Fibroblast of villous mesenchyme (primary cell): ENCODE measurements at regions not wholly inside any gene's neighbourhood (a gene's known extent, or its start where the extent isn't known, plus 50 kb on each side); places are given as distances from the start of the nearest gene placed in this dataset.
A peak's percentile ranks its signal among the peaks of the same experiment; 100 is the strongest.

Experiments used
- DNase-seq: peaks from one replicate; pipeline ENCODE4 v3.0.0-alpha.2; 2010; ENCODE audit warnings: low read depth
- H3K4me3 ChIP-seq: 2 replicates; pipeline ENCODE4 v1.5.1; 2011; ENCODE audit warnings: low read depth, mild to moderate bottlenecking, low read length
- TF ChIP-seq, protein P1 (sequence below): IDR thresholded peaks from 2 replicates; pipeline ENCODE4 v1.5.1; 2012; ENCODE audit warnings: low read depth, mild to moderate bottlenecking, low read length; ENCODE audit not compliant: insufficient read depth

DNA sequence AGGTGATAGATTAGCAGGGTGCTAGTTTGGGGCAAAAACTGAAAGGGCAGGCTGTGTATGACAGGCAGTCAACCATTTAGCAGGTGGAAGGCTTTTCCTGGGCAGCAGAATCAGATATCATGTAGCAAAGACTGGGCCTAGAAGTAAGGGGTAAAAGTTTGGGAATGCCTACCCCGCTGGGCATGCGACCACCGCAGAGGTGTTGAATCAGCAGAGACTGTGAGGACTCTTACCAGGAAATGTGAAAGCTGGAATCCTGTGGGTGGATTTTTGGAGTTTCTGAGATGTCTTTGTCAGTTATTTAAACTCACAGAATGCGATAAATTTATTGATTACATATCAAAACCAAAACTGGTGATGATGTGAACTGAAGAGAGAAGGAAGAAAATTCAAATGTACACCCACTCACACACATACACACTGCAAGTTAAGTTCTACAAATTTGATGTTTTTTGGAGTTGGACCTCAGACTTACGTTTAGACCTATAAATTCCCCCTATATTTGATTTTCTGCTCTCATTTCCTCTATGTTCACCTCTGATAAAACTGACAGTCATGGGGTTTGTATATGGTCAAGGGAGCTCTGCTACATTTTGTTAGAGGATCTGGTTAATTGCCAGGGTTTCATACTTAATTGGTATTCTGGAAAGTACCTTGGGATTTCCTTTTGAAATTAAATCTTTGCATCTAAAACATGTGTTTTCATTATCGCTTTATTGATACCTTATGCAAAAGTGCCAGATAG lies 333.6 kb downstream of the CSNK1G3 start:
- TF ChIP-seq, protein P1, sequence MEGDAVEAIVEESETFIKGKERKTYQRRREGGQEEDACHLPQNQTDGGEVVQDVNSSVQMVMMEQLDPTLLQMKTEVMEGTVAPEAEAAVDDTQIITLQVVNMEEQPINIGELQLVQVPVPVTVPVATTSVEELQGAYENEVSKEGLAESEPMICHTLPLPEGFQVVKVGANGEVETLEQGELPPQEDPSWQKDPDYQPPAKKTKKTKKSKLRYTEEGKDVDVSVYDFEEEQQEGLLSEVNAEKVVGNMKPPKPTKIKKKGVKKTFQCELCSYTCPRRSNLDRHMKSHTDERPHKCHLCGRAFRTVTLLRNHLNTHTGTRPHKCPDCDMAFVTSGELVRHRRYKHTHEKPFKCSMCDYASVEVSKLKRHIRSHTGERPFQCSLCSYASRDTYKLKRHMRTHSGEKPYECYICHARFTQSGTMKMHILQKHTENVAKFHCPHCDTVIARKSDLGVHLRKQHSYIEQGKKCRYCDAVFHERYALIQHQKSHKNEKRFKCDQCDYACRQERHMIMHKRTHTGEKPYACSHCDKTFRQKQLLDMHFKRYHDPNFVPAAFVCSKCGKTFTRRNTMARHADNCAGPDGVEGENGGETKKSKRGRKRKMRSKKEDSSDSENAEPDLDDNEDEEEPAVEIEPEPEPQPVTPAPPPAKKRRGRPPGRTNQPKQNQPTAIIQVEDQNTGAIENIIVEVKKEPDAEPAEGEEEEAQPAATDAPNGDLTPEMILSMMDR: no peak

DNA sequence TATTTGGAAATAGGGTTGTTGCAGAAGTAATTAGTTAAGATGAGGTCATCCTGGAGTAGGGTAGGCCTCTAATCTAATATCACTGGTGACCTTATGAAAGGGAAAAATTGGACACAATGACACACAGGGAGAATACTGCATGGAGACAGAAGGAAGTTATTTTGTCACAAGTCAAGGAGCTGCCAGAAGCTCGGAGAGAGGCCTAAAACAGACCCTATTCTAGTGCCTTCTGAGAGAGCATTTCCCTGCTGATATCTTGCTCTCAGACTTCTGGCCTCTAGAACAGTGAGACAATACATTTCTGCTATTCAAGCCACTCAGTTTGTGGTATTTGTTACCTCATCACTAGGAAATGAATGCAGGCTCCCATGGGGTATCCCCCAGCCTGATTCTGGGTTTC lies 332.9 kb downstream of the CSNK1G3 start:
- no peak for DNase-seq
- no peak overlapping the region for H3K4me3 ChIP-seq
- TF ChIP-seq, protein P1: no peak

More for the DNA sequence above, 333.6 kb downstream of the CSNK1G3 start:
- no peak for DNase-seq
- H3K4me3 ChIP-seq: no peak overlapping the region

DNA sequence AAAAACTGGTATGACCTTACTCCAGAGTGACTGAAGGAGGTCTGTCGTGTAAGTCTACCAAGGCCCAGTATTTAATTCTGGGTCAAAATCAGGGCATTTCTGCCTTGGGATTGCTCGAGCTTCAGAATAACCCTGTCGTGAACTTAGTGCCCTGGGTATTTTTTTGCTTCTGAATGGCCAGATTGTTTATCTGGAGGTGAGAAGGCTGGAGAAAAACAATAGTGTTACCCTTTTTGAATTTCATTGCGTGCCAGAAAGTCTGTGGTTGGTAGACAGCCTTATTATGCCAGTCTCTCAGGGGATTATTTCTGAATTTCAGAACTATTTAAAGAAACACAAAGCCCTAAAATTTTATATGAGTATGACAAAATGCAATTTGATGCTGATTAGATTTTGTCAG lies 323.4 kb downstream of the CSNK1G3 start:
- TF ChIP-seq, protein P1: no peak
- no peak for DNase-seq
- no peak overlapping the region for H3K4me3 ChIP-seq

DNA sequence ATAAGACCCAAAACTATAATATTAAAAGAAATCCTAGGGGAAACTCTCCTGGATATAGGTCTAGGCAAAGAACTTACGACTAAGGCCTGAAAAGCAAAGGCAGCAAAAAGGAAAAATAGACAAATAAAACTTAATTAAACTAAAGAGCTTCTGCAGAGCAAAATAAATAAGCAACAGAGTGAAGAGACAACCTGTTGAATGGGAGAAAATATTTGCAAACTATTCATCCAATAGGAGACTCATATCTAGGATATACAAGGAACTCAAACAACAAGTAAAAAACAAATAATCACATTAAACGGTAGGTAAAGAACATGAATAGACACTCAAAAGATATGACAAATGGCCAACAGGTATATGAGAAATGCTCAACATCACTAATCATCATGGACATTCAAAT lies 318.6 kb downstream of the CSNK1G3 start:
- no peak for DNase-seq
- H3K4me3 ChIP-seq: no peak overlapping the region
- TF ChIP-seq, protein P1: no peak

DNA sequence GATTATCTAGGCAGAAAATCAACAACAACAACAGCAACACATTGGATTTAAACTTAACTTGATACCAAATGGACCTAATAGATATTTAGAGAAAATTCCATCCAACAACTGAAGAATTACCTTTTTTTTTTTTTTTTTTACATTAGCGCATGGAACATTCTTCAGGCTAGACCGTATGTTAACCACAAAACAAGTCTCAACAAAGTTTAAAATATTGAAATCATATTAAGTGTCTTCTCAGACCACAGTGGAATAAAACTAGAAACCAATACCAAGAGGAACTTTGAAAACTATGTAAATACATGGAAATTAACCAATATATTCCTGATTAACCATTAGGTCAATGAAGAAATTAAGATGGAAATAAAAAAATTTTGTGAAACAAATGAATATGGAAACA lies 315.8 kb downstream of the CSNK1G3 start:
- H3K4me3 ChIP-seq: no peak overlapping the region
- TF ChIP-seq, protein P1: no peak
- DNase-seq: no peak

DNA sequence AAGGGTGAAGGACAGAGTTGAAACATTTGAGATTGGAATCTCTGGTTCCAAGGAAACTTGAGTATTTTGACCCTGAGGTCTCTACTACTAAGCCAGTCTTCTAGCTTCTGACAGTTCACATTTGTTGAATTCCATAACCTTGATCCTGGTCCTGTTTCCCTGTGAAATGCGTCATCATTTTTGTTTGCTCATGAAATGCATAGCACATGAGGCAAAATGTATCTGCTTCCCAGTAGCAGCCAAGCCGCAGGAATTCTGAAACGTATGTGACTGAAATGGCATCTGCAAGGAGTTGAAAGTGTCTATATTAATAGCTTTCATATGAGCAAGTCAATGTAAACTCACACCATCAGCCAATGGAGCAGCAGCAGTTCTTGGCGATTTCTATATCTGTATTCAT lies 307.9 kb downstream of the CSNK1G3 start:
- TF ChIP-seq, protein P1: no peak
- DNase-seq: peak; percentile 93
- no peak overlapping the region for H3K4me3 ChIP-seq

DNA sequence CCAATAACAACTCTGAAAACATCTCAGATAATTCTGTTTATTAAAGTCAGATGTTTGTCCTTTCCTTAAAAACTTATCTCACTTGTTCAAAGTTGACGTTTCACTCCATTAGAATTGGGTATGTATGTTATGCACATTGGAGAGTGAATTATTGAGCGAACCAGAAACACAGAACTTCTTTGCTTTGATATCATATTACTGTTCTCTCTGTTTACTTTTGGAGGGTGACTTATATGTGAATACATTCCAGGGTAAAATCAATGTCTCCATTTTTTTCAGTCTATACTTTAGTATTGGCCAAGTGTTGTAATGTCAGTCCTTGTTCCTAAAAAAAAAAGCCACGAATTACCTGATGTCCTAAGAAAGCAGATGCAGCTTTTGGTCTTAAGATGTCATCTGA lies 307.4 kb downstream of the CSNK1G3 start:
- TF ChIP-seq, protein P1: no peak
- H3K4me3 ChIP-seq: no peak overlapping the region
- no peak for DNase-seq
